ENCODE measurements at regions not wholly inside any gene's neighbourhood (a gene's known extent, or its start where the extent isn't known, plus 50 kb on each side); places are given as distances from the start of the nearest gene placed in this dataset.
A peak's percentile ranks its signal among the peaks of the same experiment; 100 is the strongest.

DNA sequence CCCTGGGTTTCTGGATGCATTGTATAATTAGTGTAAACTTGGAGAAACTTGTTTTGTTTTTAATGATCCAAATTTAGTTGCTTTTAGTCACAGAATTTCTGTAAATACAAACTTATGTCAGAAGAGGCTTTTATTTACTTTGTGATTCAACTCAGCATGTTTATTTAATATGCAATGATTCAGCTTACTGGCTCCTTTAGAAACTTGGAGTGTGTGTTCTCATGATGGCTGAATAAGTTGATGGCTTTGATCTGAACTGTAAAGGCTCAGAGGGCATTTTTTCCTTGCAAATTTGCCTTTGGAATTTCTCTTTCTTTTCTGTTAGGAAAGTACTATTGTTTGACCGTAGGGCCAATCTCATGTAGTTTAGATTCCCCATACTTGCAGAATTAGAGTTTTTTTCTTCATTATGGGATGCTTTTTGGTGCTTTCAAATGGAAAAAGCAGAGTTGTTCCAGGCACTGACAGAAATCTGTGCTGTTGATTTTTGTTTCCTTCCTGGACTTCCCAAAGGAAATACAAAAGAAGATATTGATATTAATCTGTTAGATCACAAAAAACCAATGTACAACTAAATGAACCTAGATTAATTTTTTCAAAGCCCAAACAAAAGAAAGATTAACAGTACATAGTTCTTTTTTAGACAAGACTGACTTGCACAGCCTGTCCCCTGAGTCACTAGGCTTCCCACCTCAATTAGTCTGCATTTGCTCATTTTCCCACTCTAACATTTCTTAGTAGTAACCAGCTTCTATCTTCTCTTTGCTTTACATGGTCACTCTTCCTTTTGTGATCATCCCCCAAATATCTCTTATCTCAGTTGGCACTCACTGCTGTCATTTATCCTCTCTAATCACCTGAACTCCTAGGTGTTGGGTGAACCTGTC lies 96.8 kb upstream of the AGR3 start:
- ATAC-seq = no peak

DNA sequence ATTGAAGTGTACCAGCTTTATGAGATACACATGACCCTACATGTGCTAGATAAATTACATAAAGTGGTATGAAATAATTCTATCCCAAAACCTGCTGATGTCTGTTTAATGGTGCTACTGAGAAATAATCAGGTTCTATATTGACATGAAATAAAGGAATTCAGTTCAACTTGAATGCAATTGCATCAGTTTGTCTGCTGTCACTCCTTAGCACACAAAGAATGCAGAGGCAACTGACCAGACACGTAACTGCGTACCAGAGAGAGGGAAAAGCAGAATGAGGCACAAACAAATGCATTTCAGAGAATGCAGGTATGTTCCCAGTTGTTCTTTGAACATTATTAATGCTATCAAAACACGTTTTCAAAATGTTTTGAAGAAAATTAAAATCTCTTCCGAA lies 98.8 kb upstream of the AGR3 start:
- no peak for ATAC-seq

DNA sequence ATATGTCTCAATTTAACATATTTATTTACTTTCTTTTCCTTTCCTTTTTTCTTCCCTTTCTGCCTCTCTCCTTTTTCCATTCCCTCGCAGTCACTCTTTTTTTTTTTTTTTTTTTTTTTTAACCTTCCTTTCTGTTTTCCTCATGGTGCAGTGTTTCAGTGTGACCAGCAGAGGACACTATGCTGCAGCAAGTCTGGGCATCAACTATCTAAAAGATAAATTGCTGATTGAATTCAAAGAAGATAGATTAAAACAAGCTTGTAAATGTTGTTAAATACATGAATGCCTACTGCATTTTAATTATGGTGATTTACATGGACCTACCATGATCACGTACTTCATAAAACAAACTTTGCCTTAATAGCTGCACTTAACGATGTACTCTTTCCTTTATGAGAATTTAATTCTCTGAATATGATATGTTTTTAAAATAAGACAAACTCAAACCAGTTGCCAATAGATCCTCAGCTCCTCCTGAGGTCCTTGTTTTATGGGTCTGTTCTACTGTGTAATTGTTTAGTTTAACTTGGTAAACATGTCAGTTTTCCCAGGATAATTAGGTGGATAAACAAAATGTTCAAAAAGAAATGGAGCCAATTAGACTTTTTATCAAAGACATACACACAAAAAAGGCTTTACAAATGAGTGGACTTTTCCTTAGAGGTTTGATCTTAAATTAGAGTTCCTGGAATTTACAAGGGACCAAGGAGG lies 101.0 kb upstream of the AGR3 start:
- no peak for ATAC-seq

DNA sequence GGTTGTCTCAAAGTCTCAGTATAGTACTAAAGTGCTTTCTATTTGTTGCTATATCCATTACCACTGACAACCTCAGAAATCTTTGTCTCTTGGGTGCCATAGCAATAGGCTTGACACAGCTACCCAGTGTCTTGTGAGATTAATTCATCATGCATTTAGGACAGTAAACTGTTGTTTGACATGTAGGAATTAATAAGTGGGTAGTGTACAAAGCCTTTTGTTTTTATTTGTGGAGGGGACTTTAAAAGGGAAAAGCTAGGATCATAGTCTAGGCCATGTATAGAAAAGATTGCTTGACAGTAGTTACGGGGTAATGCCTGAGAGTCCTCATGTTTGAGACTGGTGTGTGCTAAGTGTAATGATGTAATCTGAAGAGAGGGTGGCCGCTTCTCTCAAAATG lies 102.6 kb upstream of the AGR3 start:
- ATAC-seq = no peak

DNA sequence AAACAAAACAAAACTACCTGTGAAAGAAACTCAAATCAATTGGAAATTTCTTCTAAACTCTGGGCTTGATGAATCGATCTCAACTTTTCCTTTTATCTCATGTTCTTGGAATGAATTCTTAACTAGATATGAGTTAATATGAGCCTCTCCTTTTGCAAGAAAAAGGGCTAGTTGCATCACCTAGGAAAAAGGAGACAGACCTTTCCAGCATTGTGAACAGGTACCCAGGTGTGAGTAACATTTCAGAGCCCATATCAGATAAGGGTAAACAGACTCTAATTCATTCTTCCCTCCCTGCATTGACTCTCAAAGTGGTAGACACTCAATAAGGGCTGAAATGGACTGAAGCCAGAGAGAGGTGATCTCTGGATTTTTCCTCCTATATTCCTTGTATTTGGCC lies 103.8 kb upstream of the AGR3 start:
- no peak for ATAC-seq

DNA sequence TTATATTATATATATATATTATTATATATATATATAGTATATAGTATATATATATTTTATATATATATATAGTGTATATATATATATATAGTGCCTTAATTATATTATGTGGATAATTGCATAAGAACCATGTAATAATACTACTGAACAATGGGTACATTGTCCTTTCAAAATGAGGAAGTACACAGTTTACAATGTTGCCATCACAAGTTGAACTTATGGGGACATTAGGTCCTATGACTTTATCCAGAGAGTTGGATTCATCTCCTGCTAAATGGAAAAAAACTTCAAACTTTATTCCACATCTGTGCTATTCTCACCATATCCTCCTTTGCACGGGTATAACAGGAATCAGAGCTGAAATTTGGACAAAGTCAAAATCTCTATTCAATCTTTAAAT lies 105.0 kb upstream of the AGR3 start:
- ATAC-seq = no peak

DNA sequence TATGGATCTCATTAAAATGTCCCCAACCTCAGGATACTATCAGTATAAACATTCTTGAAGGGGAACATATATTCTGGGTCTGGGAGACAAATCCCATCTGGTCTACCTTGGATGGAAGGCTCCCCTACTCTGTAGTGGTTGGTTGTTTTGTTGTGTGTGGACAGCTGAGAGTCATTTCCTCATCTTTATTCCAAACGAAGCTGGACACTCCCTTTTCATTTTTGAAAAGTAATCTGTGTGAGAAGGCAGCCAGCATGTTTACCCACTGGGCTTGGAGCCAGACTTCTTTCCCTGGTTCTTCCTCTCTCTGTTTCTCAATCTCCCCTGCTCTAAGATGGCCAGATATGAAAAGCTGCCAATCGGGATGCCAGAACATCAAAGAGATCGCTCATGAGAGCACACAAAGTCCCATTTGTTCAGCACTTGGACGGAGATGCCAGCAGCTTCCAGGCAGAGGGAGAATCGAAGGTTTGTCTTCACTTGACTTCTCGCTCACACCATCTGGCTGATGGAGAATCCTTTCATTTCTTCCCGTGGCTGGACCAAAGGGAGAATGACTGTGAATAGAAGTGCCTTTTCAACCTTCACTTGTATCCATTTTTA lies 108.1 kb upstream of the AGR3 start:
- no peak for ATAC-seq

DNA sequence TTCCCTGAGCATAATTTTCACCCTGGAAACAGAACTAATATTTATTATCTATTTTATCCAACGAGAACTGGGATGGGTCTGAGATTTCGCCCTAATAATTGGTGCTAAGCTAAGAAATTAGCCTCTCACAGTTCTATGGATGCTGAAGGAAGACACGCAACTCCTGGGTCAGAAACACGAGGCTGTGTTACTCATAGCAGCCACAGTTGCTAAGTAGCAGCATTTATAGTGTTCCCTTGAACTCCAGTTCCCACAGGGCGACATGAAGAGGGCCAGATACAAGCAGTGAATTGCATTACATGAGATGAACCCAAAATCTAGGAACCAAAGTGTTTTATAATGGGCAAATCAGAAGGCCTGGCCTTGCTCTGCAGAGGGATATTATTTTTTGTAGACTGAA lies 109.8 kb upstream of the AGR3 start:
- no peak for ATAC-seq

DNA sequence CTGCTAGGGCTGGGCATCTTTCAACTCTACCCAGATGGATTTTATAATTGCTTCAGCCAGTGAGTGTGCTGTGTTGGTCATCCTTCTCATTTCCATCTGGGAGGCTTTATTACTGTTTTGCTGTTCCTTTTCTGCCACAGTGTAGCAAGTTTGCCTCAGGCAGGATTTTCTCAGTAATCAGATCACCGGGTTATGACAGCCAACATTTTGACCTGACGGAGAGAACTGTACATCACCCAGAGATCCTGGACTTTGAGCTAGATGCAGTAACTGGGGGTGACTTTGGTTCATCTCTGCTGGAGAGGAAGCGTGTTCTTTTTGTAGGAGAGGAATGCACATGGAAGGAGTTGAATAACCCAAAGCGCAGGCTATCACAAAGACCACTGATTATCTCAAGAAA lies 111.8 kb upstream of the AGR3 start:
- no peak for ATAC-seq

DNA sequence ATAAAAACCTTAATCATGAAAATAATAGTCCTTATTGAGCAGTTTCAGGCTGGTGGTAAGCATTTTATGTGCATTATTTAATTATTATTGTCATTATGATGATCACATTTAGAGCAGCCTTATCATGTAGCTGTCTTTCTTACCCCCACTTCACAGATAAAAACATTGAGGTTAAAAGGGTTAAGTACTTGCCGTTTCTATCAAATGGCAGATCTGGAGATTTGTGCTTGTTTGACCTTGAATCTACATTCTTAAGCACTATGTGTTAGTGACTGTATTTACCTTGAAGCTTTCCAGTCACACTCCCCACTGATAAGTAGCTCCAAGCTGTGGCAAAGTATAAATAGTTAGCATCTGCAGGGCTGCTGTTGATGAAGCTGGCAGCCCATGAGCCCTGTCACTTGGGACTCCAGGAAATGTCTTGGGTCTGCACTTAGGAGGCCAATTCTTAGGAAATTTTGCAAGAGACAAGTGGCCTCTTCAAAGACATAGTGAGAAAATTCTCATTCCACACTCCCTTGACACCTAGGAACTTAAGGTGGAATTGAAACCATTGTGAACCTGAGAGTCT lies 116.8 kb upstream of the AGR3 start:
- no peak for ATAC-seq

DNA sequence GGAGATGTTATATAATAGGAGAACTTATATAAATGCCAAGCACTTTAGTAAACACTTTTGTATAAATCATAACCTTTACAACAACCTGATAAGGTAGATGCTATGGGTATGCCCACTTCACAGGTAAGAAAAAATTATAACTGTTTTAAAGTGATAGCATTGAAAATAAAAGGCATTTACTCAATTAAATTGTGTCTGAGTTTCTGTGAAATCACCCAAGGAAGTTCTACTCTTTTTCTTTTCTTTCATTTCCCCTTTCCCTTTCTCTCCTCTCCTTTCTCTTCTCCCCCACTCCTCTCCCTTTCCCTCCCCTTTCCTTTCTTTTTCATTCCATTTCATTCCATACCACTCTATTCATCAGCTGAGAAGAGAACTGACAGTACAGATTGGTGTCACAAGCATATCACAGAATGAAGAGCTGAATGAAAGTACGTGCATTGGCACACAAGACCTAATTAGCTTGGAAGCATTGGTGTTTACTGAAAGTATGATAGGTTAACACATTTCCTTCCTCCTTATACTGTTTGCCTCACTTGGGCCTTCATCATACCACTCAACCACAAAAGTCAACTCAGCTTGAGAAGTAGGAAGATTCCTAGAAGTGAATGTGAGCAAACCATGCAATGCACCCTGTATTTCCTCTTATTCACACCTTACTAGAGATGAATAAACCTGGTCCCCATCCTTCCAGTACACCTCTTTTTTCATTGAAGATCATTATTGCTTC lies 117.9 kb upstream of the AGR3 start:
- ATAC-seq = peak; percentile 55 to 75

DNA sequence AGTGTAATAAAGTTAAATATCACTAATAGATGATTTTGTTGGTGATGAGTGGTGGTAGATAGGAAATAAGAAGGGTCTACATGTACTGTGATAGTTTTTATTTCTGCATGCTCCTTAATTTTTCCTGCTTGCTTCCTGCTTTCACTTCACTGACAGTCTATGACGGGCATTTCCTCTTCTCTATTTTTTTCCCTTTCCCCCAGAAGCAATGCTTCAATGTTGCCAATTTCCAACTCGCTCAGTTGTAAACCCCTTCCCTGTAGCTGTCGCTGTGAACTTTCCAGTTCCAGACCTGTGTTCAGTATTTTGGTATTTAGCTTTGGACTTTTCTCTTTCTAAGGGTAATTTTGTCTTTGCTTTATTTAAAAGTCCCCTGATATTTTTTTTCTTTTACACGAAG lies 123.5 kb upstream of the AGR3 start:
- ATAC-seq = no peak

DNA sequence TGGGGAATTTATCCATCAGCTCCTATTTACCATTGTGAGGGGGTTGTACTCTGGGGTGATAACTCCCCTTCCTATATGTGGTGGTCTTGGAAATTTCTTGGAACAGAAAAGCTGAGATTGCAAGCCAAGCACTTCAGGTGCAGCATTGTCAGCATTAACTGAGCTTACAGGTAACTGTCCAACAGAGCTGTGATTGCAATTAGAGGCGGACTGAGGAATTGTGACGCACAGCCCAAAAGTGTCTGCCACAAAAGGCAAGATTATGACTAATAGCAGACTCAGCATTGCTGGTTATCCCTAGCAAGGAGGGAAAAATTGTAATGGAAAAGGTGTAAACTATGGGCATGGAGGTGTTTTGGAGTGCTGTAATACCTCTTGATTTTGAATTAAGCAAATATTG lies 126.1 kb upstream of the AGR3 start:
- no peak for ATAC-seq

DNA sequence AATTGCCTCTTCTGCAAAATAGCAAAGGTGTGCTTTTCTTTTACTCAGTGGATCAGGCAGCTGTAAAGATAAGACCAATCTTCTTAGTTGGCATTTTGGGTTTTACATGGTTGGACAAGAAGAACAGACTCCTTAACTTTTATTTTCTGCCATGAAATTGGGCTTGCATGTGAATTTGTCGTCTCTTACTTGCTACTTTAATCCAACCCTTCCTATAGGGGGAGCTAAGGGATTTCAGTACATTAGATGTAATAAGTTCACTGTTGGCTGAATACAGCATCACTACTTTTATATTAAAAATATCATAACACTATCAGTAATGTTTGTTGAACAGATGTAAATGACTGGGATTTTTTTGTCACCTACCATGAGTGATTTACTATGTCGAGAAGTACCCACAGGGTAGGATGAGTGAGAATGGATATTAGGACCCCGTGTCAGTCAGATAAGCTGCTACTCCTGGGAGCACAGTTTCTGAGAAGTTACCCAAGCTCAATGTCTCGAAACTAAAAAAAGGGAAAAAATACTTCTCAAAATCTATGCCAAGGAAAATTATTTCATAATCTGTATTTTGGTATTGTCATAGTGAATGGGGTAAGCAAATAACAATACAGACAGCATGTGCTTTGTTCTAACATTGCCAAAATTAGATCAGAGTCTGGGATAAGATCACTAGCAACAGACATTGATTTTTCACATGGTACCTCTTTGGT lies 127.4 kb upstream of the AGR3 start:
- ATAC-seq = peak; percentile 38 to 69

DNA sequence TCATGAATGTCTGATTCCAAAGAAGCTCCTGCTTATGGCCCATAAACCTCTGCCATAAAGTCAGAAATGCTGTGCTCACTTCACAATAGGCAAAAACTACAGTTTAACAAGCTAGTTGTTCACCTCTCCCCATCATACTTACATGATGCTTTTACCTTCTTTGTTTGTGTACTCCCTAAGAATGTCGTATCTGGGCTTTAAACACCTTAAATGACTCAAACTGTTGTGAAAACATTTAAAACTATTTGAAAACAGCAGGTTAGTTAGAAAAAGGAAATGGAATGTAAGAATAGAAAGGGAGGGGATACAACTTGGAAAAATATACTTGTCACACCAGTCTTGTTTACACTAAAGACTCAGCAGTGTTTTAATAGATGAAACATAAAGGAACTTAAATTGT lies 128.2 kb upstream of the AGR3 start:
- no peak for ATAC-seq

DNA sequence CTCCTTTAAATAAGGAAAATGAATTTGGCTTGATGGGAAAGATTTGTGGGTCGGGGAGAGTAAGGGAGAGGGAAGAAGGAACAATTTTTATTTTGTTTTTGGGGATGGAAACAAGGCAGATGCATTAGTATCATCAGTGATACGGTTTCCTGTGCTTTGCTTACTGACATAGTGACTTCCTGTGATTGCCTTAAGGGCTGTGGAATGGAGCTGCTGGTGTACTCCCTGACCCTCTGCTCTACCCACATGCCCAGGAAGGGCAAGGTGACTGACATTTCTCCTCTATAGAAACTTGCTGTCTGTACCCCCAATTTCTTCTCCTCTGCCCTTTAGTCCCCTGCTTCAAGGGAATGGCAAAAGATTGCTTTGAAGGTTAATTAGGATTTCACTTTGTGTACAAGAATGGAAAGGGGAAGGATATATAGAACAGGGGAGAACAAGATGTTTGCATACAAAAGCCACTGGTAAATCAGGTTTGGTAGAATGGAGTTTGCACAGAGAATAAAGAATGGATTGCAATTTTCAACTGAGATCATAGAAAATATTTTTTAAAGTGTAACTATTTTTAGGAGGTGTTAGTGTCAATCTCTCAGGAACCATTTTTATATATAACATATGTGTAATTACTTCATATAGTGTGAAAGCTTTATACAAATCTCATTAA lies 129.0 kb upstream of the AGR3 start:
- ATAC-seq = no peak

DNA sequence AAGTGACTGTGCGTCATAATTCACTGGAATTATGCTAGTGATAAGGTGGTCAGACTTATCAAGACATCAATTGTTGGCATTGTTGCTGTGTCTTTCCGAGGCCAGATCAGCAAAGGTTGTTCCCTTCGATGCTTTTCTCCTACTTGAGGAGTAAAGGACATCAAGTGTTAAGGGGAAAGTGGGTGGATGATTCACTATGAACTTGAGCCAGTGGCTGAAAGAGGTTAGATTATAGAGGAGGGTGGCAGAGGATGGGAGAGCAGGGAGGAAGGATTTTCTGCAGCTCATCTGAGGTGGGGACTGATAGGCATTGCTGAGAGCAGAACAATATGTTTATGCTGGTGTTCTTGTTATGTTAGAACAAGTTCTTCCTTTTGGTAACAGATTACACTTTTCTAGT lies 131.4 kb upstream of the AGR3 start:
- no peak for ATAC-seq

DNA sequence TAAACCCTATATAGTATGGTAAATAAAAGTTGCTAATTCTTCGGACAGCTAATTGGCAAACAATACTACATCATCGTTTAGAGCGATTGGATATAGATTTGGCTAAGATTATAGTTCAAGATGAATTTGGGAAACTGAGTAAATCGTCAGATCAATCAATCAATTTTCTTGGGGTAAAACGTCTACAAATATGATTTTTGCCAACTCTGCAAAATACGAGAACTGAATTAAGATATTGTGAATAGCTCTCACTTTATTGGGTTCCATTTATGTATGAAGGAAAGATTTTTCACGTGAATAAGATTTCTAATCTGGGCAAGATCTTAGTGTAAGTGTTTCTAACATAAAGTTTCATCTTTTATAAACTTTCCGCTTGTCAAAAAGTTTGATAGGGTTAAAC lies 132.9 kb upstream of the AGR3 start:
- no peak for ATAC-seq

DNA sequence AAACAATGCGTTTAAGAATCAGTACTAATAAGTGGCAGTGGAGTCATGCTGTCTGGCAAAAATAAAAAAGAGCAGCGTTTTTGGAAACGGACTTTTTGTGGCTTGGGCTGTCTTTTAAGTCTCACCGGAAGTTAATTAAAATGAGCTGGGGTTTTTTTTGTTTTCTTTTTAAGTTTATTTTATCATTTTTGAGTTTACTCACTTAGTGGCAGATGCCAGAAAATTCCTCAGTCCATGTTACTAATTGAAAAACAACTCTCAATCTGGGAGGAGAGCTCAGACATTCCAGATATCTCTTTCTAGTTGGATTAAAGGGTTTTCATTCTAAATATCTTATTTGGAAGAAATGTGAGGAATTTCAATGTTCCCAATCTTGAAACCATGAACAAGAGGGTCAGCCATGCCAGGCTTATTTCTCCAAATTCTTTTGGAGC lies 133.8 kb upstream of the AGR3 start:
- no peak for ATAC-seq

DNA sequence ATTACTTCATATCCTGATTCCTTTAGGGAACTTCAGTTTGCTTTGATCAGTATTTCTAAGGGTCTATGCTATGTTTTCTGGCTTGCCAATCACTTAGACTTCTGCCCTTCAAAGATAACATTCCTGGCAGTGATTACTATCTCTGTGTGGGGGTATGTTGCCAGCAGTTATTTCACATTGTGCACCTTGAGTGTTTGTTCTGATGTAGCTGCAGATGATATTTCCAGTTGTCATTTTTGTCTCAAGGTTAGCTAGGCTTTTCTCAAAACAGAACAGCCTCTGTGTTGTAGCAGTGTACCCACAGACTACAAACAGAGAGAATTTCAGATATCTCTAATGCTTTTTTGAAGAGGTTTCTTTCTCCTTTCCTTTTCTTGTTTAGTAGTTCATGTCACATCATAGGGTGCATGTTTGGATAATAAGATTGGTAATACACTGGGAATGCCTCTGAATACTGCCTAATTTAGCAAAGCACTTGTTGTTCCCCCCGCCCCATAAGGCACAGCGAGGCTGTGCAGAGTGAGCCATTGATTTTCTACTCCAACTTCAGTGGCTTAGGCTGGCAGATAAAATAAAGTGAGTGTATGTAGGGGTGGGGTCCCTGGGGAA lies 134.7 kb upstream of the AGR3 start:
- ATAC-seq = no peak

DNA sequence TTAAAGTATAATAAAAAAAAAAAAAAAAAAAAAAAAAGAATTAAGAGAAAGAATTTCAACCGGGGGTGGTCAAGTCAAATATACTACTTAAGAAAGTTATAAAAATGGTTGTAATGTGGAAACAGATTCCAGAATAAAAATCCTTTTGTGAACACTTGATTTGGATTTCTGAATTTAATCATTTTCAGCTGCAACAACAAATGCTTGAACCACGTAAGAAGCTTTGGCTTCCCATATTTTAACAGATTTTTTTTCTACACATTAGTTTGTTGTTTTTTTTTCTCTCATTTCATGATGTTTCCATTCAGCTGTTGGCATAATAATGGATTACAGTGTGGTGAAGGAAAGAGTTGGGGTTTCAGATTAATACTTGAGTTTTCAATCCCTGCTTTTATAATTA lies 137.3 kb upstream of the AGR3 start:
- ATAC-seq = no peak
